ENCODE measurements at regions not wholly inside any gene's neighbourhood (a gene's known extent, or its start where the extent isn't known, plus 50 kb on each side); places are given as distances from the start of the nearest gene placed in this dataset.
A peak's percentile ranks its signal among the peaks of the same experiment; 100 is the strongest.

GRCh38 chr9:135204177-135204576 lies 116.7 kb downstream of the OLFM1 start:
- ATAC-seq (no peak), DNase-seq (no peak)
- no peaks in the 10 kb centered on the region for H3K36me3 Mint-ChIP-seq (ENCODE audit: low read depth)
- no peak overlapping the region for H3K4me3 Mint-ChIP-seq
- H3K4me1 Mint-ChIP-seq, result no peaks in the 10 kb centered on the region
- no peaks in the 10 kb centered on the region for H3K9me3 ChIP-seq (ENCODE audit: control insufficient read depth, low read length, poor library complexity, severe bottlenecking)
- H3K27ac Mint-ChIP-seq, result no peak overlapping the region
- peaks cover 35% of the 10 kb centered on the region for H3K27me3 Mint-ChIP-seq

- H3K9me3 ChIP-seq (ENCODE audit: control insufficient read depth, low read length, poor library complexity, severe bottlenecking), result no peaks in the 10 kb centered on the region
- Mint-ChIP-seq H3K36me3 (ENCODE audit: low read depth) (no peaks in the 10 kb centered on the region), H3K27me3 (peaks cover 32% of the 10 kb centered on the region), H3K4me1 (no peaks in the 10 kb centered on the region), H3K4me3 (no peak overlapping the region), H3K27ac (no peak overlapping the region)
- DNase-seq (no peak), ATAC-seq (no peak)
These were observed 121.7 kb downstream of the OLFM1 start for GRCh38 chr9:135209136-135209535.

GRCh38 chr9:135209852-135210251 lies 122.4 kb downstream of the OLFM1 start:
- no peak overlapping the region for H3K4me3 Mint-ChIP-seq
- H3K27me3 Mint-ChIP-seq, result peaks cover 31% of the 10 kb centered on the region
- H3K4me1 Mint-ChIP-seq, result no peaks in the 10 kb centered on the region
- no peaks in the 10 kb centered on the region for H3K9me3 ChIP-seq (ENCODE audit: control insufficient read depth, low read length, poor library complexity, severe bottlenecking)
- no peaks in the 10 kb centered on the region for H3K36me3 Mint-ChIP-seq (ENCODE audit: low read depth)
- DNase-seq, result no peak
- ATAC-seq, result no peak
- no peak overlapping the region for H3K27ac Mint-ChIP-seq

- Mint-ChIP-seq H3K27ac (no peak overlapping the region), H3K36me3 (ENCODE audit: low read depth) (no peaks in the 10 kb centered on the region), H3K4me1 (no peaks in the 10 kb centered on the region), H3K4me3 (no peak overlapping the region), H3K27me3 (peaks cover 29% of the 10 kb centered on the region)
- DNase-seq, result peak in 1 of 3 donors; percentile 2
- no peak for ATAC-seq
- H3K9me3 ChIP-seq (ENCODE audit: control insufficient read depth, low read length, poor library complexity, severe bottlenecking), result no peaks in the 10 kb centered on the region
These were observed 123.4 kb downstream of the OLFM1 start for GRCh38 chr9:135210676-135211523.

- H3K27me3 Mint-ChIP-seq, result peaks cover 29% of the 10 kb centered on the region
- H3K36me3 Mint-ChIP-seq (ENCODE audit: low read depth), result no peaks in the 10 kb centered on the region
- H3K4me3 Mint-ChIP-seq, result no peak overlapping the region
- DNase-seq (peak in 1 of 3 donors; percentile 0), ATAC-seq (no peak)
- H3K4me1 Mint-ChIP-seq, result no peaks in the 10 kb centered on the region
- H3K27ac Mint-ChIP-seq, result no peak overlapping the region
- no peaks in the 10 kb centered on the region for H3K9me3 ChIP-seq (ENCODE audit: control insufficient read depth, low read length, poor library complexity, severe bottlenecking)
These were observed 124.0 kb downstream of the OLFM1 start for GRCh38 chr9:135211524-135211890.

- no peak for ATAC-seq
- Mint-ChIP-seq H3K4me1 (no peaks in the 10 kb centered on the region), H3K4me3 (no peak overlapping the region), H3K27me3 (peaks cover 33% of the 10 kb centered on the region), H3K27ac (no peak overlapping the region), H3K36me3 (ENCODE audit: low read depth) (no peaks in the 10 kb centered on the region)
- peak in 1 of 3 donors; percentile 6 for DNase-seq
- no peaks in the 10 kb centered on the region for H3K9me3 ChIP-seq (ENCODE audit: control insufficient read depth, low read length, poor library complexity, severe bottlenecking)
These were observed 125.5 kb downstream of the OLFM1 start for GRCh38 chr9:135212961-135213360.

GRCh38 chr9:135213566-135213965 lies 126.1 kb downstream of the OLFM1 start:
- ATAC-seq, result no peak
- H3K4me1 Mint-ChIP-seq, result no peaks in the 10 kb centered on the region
- H3K27ac Mint-ChIP-seq, result no peak overlapping the region

GRCh38 chr9:135214054-135214640 lies 126.7 kb downstream of the OLFM1 start:
- Mint-ChIP-seq H3K27ac (no peak overlapping the region), H3K27me3 (peaks cover 45% of the 10 kb centered on the region), H3K36me3 (ENCODE audit: low read depth) (no peaks in the 10 kb centered on the region), H3K4me1 (no peaks in the 10 kb centered on the region), H3K4me3 (no peak overlapping the region)
- no peaks in the 10 kb centered on the region for H3K9me3 ChIP-seq (ENCODE audit: control insufficient read depth, low read length, poor library complexity, severe bottlenecking)
- DNase-seq (peak in 1 of 3 donors; percentile 1), ATAC-seq (no peak)

More at GRCh38 chr9:135213566-135213965, 126.1 kb downstream of the OLFM1 start:
- H3K9me3 ChIP-seq (ENCODE audit: control insufficient read depth, low read length, poor library complexity, severe bottlenecking), result no peaks in the 10 kb centered on the region
- Mint-ChIP-seq H3K36me3 (ENCODE audit: low read depth) (no peaks in the 10 kb centered on the region), H3K27me3 (peaks cover 39% of the 10 kb centered on the region), H3K4me3 (no peak overlapping the region)
- DNase-seq, result no peak

GRCh38 chr9:135214706-135215105 lies 127.2 kb downstream of the OLFM1 start:
- no peak overlapping the region for H3K4me3 Mint-ChIP-seq
- H3K4me1 Mint-ChIP-seq, result no peaks in the 10 kb centered on the region
- H3K36me3 Mint-ChIP-seq (ENCODE audit: low read depth), result no peaks in the 10 kb centered on the region
- no peak for ATAC-seq
- H3K9me3 ChIP-seq (ENCODE audit: control insufficient read depth, low read length, poor library complexity, severe bottlenecking), result no peaks in the 10 kb centered on the region
- DNase-seq, result peak in 1 of 3 donors; percentile 1
- H3K27me3 Mint-ChIP-seq, result peaks cover 48% of the 10 kb centered on the region
- no peak overlapping the region for H3K27ac Mint-ChIP-seq

GRCh38 chr9:135215571-135216161 lies 128.2 kb downstream of the OLFM1 start:
- Mint-ChIP-seq H3K36me3 (ENCODE audit: low read depth) (no peaks in the 10 kb centered on the region), H3K4me3 (no peak overlapping the region), H3K27ac (no peak overlapping the region), H3K4me1 (no peaks in the 10 kb centered on the region), H3K27me3 (peaks cover 58% of the 10 kb centered on the region)
- no peaks in the 10 kb centered on the region for H3K9me3 ChIP-seq (ENCODE audit: control insufficient read depth, low read length, poor library complexity, severe bottlenecking)
- ATAC-seq, result no peak
- DNase-seq, result peak in 1 of 3 donors; percentile 6

- no peak for DNase-seq
- H3K9me3 ChIP-seq (ENCODE audit: control insufficient read depth, low read length, poor library complexity, severe bottlenecking), result no peaks in the 10 kb centered on the region
- peaks cover 62% of the 10 kb centered on the region for H3K27me3 Mint-ChIP-seq
- no peak for ATAC-seq
- H3K36me3 Mint-ChIP-seq (ENCODE audit: low read depth), result no peaks in the 10 kb centered on the region
- H3K27ac Mint-ChIP-seq, result no peak overlapping the region
- no peaks in the 10 kb centered on the region for H3K4me1 Mint-ChIP-seq
- no peak overlapping the region for H3K4me3 Mint-ChIP-seq
These were observed 128.8 kb downstream of the OLFM1 start for GRCh38 chr9:135216236-135216635.

- H3K36me3 Mint-ChIP-seq (ENCODE audit: low read depth), result no peaks in the 10 kb centered on the region
- ATAC-seq (no peak), DNase-seq (peak in 1 of 3 donors; percentile 1)
- H3K27me3 Mint-ChIP-seq, result peaks cover 62% of the 10 kb centered on the region
- no peak overlapping the region for H3K4me3 Mint-ChIP-seq
- no peaks in the 10 kb centered on the region for H3K4me1 Mint-ChIP-seq
- H3K9me3 ChIP-seq (ENCODE audit: control insufficient read depth, low read length, poor library complexity, severe bottlenecking), result no peaks in the 10 kb centered on the region
- H3K27ac Mint-ChIP-seq, result no peak overlapping the region
These were observed 129.4 kb downstream of the OLFM1 start for GRCh38 chr9:135216791-135217441.

- no peaks in the 10 kb centered on the region for H3K4me1 Mint-ChIP-seq
- no peaks in the 10 kb centered on the region for H3K9me3 ChIP-seq (ENCODE audit: control insufficient read depth, low read length, poor library complexity, severe bottlenecking)
- H3K36me3 Mint-ChIP-seq (ENCODE audit: low read depth), result no peaks in the 10 kb centered on the region
- H3K27ac Mint-ChIP-seq, result no peak overlapping the region
- DNase-seq (peak in 1 of 3 donors; percentile 0), ATAC-seq (no peak)
- no peak overlapping the region for H3K4me3 Mint-ChIP-seq
- peaks cover 62% of the 10 kb centered on the region for H3K27me3 Mint-ChIP-seq
These were observed 130.4 kb downstream of the OLFM1 start for GRCh38 chr9:135217836-135218235.

All from T-helper 17 cell (primary cell).